ENCODE measurements at regions not wholly inside any gene's neighbourhood (a gene's known extent, or its start where the extent isn't known, plus 50 kb on each side); places are given as distances from the start of the nearest gene placed in this dataset.
"Not testable (repeated sequence)": the region's sequence is repeated elsewhere in the genome, so short reads cannot be mapped to it uniquely, and the experiment has no call there.

DNA sequence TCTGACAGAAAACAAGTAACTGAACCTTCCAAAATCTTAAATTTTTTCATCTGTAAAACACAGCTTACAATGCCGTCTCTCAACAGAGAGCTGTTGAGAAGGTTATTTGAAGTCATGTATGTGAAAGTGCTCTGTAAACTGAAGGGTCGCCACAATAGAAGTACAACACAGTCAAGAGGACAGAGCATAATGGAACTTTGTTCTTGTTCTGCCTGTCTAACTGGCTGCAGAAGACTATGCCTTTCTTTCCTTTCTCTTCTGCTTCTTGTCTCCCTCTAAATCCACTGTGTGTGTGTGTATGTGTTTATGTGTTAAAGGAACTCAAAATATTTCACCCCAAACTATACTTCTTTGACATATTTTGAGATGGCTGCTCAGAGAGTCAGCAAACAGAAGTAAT lies 365.8 kb upstream of the RND3 start:
- Mint-ChIP-seq H3K4me1 (no peaks in the 10 kb centered on the region), H3K27ac (no peak overlapping the region), H3K4me3 (no peak overlapping the region), H3K9me3 (no peaks in the 10 kb centered on the region), H3K27me3 (no peaks in the 10 kb centered on the region), H3K36me3 (no peaks in the 10 kb centered on the region)
- no peak for DNase-seq
- CTCF ChIA-PET, result no interaction called here

DNA sequence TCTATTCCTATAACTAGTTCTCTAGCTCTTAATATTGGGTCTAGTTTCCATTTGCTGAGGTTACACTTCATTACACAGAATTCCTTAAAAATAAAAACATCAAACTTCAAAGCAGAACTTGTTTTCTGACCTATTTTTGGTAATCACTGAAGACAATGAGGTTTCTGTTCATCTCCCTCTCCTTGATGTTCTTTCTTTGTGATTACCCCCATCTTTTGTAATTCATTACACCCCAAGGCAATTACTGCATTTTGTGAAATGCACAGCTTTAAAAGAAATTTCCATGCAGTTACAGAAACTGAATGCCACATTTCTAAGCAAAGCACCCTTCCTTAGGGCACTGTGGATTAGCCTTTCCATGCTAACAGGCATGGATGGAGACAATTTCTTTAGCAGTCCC lies 363.2 kb upstream of the RND3 start:
- Mint-ChIP-seq H3K4me3 (no peak overlapping the region), H3K4me1 (no peaks in the 10 kb centered on the region), H3K9me3 (no peaks in the 10 kb centered on the region), H3K27ac (no peak overlapping the region), H3K36me3 (no peaks in the 10 kb centered on the region), H3K27me3 (no peaks in the 10 kb centered on the region)
- CTCF ChIA-PET, result no interaction called here
- no peak for DNase-seq

DNA sequence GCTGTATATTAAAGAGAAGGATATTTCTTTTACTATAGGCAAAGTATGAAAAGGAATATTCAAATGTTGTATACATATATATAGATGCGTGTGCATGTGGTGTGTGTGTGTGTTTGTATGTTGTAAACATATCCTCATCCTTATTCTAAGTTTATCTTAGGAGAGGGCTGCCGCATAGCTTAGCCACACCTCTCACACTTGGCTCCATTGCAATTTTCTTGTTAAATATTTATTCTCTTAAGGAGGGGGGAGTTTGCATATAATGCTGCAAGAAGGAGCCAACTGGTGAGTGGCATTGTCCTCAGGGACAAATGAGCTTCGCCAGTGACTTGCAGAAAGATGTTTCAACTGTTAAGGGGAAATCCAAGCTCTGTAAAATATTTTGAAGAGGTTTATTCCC lies 360.1 kb upstream of the RND3 start:
- CTCF ChIA-PET, result no interaction called here
- no peaks in the 10 kb centered on the region for H3K36me3 Mint-ChIP-seq

DNA sequence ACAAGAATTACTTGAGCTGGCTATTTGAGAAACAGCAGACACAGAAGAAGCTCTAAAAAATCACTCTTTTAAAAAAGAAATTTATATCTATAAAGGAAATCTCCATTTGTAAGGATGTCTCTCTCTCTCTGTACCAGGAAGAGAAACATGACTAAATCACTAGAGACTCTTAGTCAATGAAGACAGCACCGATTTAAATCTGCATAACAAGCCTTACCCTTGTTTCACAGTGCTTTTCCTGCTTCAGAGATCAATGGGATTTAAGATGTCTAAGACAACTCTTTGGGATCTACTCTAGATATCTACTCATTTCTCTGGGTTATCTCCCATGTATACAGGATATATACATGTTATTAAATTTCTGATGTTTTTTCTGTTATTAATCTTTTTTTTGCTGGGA lies 359.2 kb upstream of the RND3 start:
- Mint-ChIP-seq H3K4me1 (no peaks in the 10 kb centered on the region), H3K27ac (no peak overlapping the region), H3K4me3 (no peak overlapping the region), H3K9me3 (no peaks in the 10 kb centered on the region), H3K27me3 (no peaks in the 10 kb centered on the region), H3K36me3 (no peaks in the 10 kb centered on the region)
- CTCF ChIA-PET, result no interaction called here
- DNase-seq, result no peak

More for the DNA sequence above, 360.1 kb upstream of the RND3 start:
- Mint-ChIP-seq H3K27me3 (no peaks in the 10 kb centered on the region), H3K4me3 (no peak overlapping the region), H3K9me3 (no peaks in the 10 kb centered on the region), H3K4me1 (no peaks in the 10 kb centered on the region), H3K27ac (no peak overlapping the region)
- no peak for DNase-seq

DNA sequence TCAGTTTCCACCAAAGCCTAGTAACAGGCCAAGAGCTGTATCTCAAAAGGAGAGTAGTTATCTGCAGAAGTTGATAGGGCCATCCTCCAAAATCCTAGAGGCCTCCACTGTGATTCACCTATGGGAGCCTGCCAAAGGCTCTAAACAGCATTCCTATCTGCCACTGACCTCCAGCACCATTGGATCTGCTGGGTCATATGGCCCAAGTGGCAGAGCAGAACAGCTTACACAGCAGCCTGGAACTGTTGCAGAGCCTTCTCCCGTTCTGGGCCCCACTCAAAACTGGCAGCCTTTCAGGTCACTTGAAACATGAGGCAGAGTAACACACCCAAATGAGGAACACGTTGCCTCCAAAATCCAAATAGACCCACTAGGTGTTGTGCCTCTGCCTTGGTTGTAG lies 345.2 kb upstream of the RND3 start:
- no peaks in the 10 kb centered on the region for H3K36me3 Mint-ChIP-seq
- H3K27ac Mint-ChIP-seq, result no peak overlapping the region
- no peak for DNase-seq
- no peaks in the 10 kb centered on the region for H3K27me3 Mint-ChIP-seq
- CTCF ChIA-PET, result no interaction called here
- H3K4me1 Mint-ChIP-seq, result no peaks in the 10 kb centered on the region
- no peak overlapping the region for H3K4me3 Mint-ChIP-seq
- no peaks in the 10 kb centered on the region for H3K9me3 Mint-ChIP-seq

DNA sequence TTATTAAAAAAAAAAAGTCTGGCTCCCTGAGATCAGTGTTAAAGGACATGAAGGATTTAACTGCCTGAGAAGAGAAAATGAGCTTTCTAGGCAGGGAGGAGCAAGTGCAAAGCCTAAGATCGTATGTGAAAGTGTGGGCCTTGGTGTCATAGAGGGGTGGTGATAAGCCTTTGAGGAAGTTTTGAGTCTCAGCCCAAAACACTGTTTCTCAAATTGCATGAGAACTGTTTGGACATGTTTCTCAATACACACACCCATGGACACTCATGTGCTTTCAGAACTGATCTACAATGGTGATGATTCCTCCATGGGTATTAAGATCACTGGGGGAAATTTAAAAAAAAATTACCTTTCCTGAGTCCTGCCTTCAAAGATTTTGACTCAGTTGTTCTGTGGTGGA lies 336.7 kb upstream of the RND3 start:
- no peaks in the 10 kb centered on the region for H3K4me1 Mint-ChIP-seq
- H3K4me3 Mint-ChIP-seq, result no peak overlapping the region
- CTCF ChIA-PET, result no interaction called here
- H3K27ac Mint-ChIP-seq, result no peak overlapping the region
- DNase-seq, result no peak
- no peaks in the 10 kb centered on the region for H3K9me3 Mint-ChIP-seq
- no peaks in the 10 kb centered on the region for H3K36me3 Mint-ChIP-seq
- H3K27me3 Mint-ChIP-seq, result no peaks in the 10 kb centered on the region

DNA sequence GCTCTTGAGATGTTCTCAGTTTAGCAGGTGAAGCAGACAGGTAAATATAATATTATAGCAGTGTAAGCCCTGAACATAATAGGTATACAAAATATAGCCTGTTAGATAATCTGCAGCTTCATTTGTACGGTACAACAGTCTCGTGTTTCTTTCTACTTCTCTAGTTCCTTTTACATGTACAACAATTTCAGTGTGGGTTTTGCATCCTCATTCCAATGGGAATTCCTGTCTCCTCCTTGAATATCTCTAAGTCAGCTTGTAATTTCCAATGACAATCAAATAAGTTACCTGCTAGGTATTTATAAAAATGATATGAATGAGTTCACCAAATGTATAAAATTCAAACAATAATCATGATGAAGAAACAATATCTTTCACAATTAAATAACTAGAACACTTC lies 330.0 kb upstream of the RND3 start:
- no peak overlapping the region for H3K4me3 Mint-ChIP-seq
- no peaks in the 10 kb centered on the region for H3K4me1 Mint-ChIP-seq
- no peaks in the 10 kb centered on the region for H3K9me3 Mint-ChIP-seq
- DNase-seq, result no peak
- CTCF ChIA-PET, result no interaction called here
- H3K27ac Mint-ChIP-seq, result no peak overlapping the region
- H3K27me3 Mint-ChIP-seq, result no peaks in the 10 kb centered on the region
- no peaks in the 10 kb centered on the region for H3K36me3 Mint-ChIP-seq

DNA sequence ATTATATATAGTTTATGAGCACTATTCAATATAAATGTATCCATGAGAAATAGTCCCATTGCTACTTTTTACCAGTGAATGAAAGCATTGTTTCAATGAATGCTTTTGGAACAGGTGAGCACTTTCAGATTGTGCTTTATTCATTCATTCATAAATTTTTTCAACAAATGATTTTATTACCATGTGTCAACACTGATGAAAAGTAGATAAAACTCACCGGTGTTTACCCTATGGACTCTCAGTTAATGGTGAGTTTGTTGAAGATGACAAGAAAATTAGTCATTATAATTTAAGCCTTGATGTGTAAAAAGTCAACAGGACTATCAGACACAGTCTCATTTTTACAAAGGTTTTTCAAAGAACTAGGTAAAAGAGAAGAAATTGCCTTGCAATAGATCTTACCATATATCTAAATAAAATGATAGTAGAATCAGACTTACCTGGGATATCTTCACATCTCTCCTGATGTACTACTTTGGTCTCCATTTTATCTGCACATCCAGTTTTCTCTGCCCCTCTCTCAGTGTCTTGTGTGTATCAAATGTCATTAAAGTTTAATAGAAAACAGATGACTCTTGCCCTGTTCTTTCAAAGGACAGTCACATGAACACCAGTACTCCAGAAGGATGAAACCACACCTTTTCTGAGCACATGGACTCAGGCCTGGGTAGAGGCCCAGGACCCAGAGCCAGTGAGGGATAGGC lies 325.3 kb upstream of the RND3 start:
- no peaks in the 10 kb centered on the region for H3K36me3 Mint-ChIP-seq
- H3K4me3 Mint-ChIP-seq, result no peak overlapping the region
- no peaks in the 10 kb centered on the region for H3K27me3 Mint-ChIP-seq
- CTCF ChIA-PET, result no interaction called here
- no peak for DNase-seq
- H3K27ac Mint-ChIP-seq, result no peak overlapping the region
- no peaks in the 10 kb centered on the region for H3K9me3 Mint-ChIP-seq
- H3K4me1 Mint-ChIP-seq, result no peaks in the 10 kb centered on the region

DNA sequence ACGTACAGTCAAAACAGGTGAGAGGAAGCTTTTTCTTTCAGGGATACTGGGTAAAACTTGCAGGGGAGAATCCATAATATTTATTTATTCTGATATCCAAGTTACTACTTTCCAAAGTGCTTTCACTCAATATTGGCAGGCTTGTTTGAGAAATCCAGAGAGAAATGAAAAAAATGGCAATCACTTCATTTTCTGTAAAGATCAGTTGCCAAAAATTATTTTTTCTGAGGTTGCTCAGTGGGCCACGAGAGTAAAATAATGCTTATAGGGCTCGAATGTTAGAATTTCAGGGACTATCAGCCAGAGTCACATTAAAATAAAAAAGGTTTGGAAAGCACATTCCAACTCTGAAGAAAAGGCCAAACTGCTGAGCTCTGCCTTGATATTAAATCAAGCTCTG lies 324.6 kb upstream of the RND3 start:
- no peaks in the 10 kb centered on the region for H3K36me3 Mint-ChIP-seq
- H3K9me3 Mint-ChIP-seq, result no peaks in the 10 kb centered on the region
- H3K27me3 Mint-ChIP-seq, result no peaks in the 10 kb centered on the region
- no peak overlapping the region for H3K4me3 Mint-ChIP-seq
- DNase-seq, result no peak
- CTCF ChIA-PET, result no interaction called here
- H3K4me1 Mint-ChIP-seq, result no peaks in the 10 kb centered on the region
- H3K27ac Mint-ChIP-seq, result no peak overlapping the region

DNA sequence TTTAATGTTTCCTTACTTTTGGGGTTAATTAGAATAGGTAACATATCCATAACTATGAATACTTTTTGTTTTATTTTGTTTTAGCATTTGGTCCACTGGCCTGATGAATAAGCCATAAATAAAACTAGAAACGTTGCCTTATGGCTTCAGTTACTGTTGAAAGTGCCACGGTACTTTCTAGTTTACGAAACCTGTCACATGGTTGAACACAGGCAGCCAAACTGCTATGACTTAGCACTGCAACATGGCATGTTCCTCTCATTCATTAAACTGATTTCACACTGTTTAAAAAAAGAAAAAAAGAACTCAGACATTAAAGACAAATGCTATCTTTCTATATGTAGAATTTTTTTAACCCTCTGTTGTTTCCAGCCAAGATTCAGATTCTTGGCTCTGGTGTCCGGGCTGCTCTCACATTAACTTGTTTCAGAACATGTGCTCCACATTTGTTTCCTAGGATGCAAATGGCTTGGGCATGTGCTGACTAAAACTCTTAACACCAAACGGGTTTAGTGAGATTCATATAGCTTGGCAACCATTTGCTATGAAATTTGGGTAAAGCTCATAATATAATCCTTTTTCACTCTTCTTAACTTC lies 323.9 kb upstream of the RND3 start:
- Mint-ChIP-seq H3K4me1 (no peaks in the 10 kb centered on the region), H3K36me3 (no peaks in the 10 kb centered on the region), H3K4me3 (no peak overlapping the region), H3K27me3 (no peaks in the 10 kb centered on the region), H3K9me3 (no peaks in the 10 kb centered on the region), H3K27ac (no peak overlapping the region)
- CTCF ChIA-PET, result no interaction called here
- no peak for DNase-seq

DNA sequence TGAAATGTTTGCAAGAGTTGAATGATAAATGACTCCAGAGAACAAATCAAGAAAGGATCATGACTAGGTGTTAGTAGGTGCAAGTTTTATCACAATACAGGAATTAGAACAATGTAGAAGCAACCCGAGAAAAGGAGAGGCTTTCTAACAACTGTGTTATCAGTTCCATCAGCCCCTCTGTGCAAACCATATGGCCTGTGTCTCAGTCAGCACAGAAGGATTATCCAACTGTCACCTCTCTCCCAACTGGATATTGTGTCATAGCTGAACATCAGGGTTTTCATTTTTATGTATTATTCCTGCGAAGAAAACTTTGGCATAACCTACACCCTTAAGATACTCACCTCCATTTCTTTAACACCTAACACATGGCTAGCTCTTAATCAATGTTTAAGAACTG lies 321.6 kb upstream of the RND3 start:
- no peaks in the 10 kb centered on the region for H3K36me3 Mint-ChIP-seq
- CTCF ChIA-PET, result no interaction called here
- H3K27me3 Mint-ChIP-seq, result no peaks in the 10 kb centered on the region
- DNase-seq, result no peak
- no peak overlapping the region for H3K4me3 Mint-ChIP-seq
- H3K27ac Mint-ChIP-seq, result no peak overlapping the region
- H3K4me1 Mint-ChIP-seq, result no peaks in the 10 kb centered on the region
- peaks cover 3% of the 10 kb centered on the region for H3K9me3 Mint-ChIP-seq

DNA sequence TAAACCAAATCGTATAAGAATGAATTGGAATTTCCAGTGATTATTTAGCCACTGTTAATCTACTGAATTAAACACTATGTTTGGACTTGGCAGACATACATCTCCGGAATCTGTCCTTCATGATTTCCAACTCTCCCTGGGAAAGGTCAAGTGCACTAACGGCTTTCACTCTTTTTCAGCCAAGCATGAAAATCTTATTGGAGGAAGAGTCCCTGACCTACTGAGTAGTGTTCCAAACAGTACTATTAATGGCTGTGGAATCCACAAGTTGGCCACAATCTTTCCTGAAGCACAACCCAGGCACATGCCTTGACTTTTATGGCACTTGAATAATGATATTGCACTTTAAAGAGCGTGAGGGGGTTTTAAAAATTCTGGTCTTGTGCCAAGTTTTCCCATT lies 318.9 kb upstream of the RND3 start:
- H3K27me3 Mint-ChIP-seq, result no peaks in the 10 kb centered on the region
- no peak overlapping the region for H3K27ac Mint-ChIP-seq
- H3K4me3 Mint-ChIP-seq, result no peak overlapping the region
- no peaks in the 10 kb centered on the region for H3K4me1 Mint-ChIP-seq
- H3K36me3 Mint-ChIP-seq, result no peaks in the 10 kb centered on the region
- CTCF ChIA-PET, result no interaction called here
- no peak for DNase-seq
- H3K9me3 Mint-ChIP-seq, result peaks cover 3% of the 10 kb centered on the region

DNA sequence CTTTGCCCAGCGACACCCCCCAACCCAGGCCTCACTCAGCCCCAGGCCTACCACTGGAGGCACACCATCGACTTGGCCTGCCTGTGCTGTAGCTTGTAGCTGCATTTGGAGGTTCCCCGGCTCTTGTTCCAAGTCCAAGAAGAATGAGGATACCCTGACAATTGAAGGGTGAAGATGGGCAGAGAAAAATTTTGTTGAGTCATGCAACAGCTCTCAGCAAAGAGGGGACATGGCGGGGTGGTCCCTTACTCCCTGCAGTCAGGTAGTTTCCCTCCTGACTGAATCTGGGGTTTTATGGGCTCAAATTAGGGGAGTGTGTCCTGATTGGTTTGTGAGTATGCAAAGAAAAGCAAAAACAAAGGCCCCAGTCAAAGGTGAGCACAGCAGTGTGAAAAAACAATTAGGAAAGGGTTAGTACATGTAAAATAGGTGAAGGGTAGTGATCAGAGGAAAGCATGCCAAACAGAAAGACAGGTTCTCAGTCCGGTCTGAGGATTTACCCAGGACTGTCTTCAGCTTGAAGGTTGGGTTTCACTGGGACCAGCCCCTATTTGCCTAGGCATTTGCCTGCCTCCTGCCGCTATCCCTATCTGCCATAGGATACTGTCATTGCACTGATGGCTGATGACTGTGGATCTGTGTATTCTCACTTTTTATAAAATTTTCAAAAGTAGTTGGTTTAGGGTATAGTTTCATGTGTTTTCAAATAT lies 316.4 kb upstream of the RND3 start:
- no peak overlapping the region for H3K4me3 Mint-ChIP-seq
- H3K27me3 Mint-ChIP-seq, result no peaks in the 10 kb centered on the region
- no peak overlapping the region for H3K27ac Mint-ChIP-seq
- H3K36me3 Mint-ChIP-seq, result no peaks in the 10 kb centered on the region
- DNase-seq, result no peak
- peaks cover 3% of the 10 kb centered on the region for H3K9me3 Mint-ChIP-seq
- CTCF ChIA-PET, result no interaction called here
- H3K4me1 Mint-ChIP-seq, result no peaks in the 10 kb centered on the region

DNA sequence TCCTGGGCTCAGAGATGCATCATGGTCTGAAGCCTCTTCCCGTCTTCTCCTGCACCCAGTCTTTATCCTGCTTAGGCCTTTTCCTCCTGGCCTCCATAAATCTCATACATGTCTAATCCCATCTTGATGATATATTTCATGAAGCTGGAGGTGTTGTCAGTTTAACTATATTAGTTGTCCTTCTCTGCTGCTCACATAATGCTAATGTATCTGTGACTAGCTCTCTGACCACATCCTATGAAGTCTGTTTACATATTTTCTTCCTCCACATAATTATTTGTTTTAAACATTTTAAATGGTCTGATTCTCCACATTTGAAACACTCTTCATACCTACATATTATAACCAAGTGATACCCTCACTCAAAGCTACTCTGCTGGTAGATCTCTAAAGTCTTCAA lies 315.2 kb upstream of the RND3 start:
- DNase-seq, result no peak
- H3K4me3 Mint-ChIP-seq, result no peak overlapping the region
- no peaks in the 10 kb centered on the region for H3K27me3 Mint-ChIP-seq
- H3K36me3 Mint-ChIP-seq, result no peaks in the 10 kb centered on the region
- no peaks in the 10 kb centered on the region for H3K4me1 Mint-ChIP-seq
- peaks cover 3% of the 10 kb centered on the region for H3K9me3 Mint-ChIP-seq
- CTCF ChIA-PET, result no interaction called here
- no peak overlapping the region for H3K27ac Mint-ChIP-seq

DNA sequence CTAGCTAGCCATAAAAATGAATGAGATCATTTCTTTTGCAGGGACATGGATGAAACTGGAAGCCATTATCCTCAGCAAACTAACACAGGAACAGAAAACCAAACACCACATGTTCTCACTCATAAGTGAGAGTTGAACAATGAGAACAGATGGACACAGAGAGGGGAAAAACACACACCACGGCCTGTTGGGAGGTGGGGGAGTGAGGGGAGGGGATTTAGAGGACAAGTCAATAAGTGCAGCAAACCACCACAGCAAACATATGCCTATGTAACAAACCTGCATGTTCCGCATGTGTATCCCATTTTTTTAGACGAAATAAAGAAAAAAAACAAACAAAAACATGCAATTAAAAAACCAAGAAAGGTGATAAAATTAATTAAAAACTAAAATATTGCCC lies 308.8 kb upstream of the RND3 start:
- H3K36me3 Mint-ChIP-seq, H3K27ac Mint-ChIP-seq, H3K9me3 Mint-ChIP-seq, H3K4me1 Mint-ChIP-seq, H3K4me3 Mint-ChIP-seq, H3K27me3 Mint-ChIP-seq, DNase-seq, CTCF ChIA-PET: not testable (repeated sequence)
